ENCODE measurements at regions not wholly inside any gene's neighbourhood (a gene's known extent, or its start where the extent isn't known, plus 50 kb on each side); places are given as distances from the start of the nearest gene placed in this dataset.

DNA sequence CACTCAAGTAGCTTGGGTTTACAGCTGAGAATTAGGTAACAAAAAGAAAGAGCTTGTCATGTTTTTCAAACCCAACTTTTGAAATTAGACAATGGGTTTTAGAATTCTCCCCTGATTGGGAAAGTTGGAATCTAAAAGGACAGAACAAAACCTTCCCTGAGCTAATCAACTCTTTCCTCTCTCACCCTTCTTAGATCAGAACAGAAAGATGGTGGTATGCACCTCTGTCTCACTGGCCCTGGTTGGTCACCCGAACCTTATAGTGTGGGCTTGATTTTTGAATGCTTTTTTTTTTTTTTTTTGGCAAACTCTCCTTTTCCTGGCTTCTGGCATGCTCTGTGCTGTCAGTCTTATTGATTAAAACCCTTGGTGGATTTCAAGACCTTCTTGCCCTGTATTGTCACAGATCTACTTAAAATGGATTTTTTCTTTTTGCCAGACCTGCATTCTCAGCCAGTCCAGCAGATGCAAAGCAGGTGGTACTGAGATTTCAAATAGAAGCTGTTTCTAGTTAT lies 251.1 kb upstream of the RMST start:
- H3K9ac ChIP-seq (ENCODE audit: low read length) = no peak overlapping the region
- H3K36me3 ChIP-seq (ENCODE audit: control insufficient read depth, insufficient read depth, low read length) = no peaks in the 10 kb centered on the region
- H3K9me3 ChIP-seq (ENCODE audit: control insufficient read depth, insufficient read depth, low read depth, low read length) = no peaks in the 10 kb centered on the region
- H3K27me3 ChIP-seq (ENCODE audit: control insufficient read depth, insufficient read depth, low read length) = no peaks in the 10 kb centered on the region
- no peaks in the 10 kb centered on the region for H3K4me1 ChIP-seq (ENCODE audit: control insufficient read depth, insufficient read depth, low read length)
- H3K4me3 ChIP-seq (ENCODE audit: low read depth, low read length) = no peak overlapping the region
- H3K27ac ChIP-seq (ENCODE audit: low read depth, low read length) = no peak overlapping the region

DNA sequence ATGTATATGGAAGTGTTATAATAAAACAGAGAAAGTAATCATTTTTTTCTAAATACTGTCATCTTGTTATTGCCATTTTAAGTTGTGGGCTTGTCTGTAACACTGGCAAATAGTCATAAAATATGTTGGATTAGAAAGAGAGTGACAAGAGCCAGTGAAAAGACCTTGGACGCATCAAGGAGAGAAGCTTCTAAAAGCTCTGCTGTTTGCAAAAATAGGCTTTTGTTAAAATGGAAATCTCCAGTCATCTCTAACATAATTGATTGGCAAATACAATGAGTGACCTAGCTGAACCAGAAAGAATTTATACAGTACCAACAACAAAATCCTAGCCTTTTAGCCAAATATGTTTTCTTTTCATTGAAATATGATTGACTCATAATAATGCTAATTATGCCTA lies 245.8 kb upstream of the RMST start:
- Histone ChIP-seq H3K9me3 (ENCODE audit: control insufficient read depth, insufficient read depth, low read depth, low read length) (no peaks in the 10 kb centered on the region), H3K27me3 (ENCODE audit: control insufficient read depth, insufficient read depth, low read length) (no peaks in the 10 kb centered on the region), H3K9ac (ENCODE audit: low read length) (no peak overlapping the region), H3K36me3 (ENCODE audit: control insufficient read depth, insufficient read depth, low read length) (no peaks in the 10 kb centered on the region), H3K4me3 (ENCODE audit: low read depth, low read length) (no peak overlapping the region), H3K27ac (ENCODE audit: low read depth, low read length) (no peak overlapping the region), H3K4me1 (ENCODE audit: control insufficient read depth, insufficient read depth, low read length) (peaks cover 5% of the 10 kb centered on the region; the same call in 1 of the 2 replicates)

DNA sequence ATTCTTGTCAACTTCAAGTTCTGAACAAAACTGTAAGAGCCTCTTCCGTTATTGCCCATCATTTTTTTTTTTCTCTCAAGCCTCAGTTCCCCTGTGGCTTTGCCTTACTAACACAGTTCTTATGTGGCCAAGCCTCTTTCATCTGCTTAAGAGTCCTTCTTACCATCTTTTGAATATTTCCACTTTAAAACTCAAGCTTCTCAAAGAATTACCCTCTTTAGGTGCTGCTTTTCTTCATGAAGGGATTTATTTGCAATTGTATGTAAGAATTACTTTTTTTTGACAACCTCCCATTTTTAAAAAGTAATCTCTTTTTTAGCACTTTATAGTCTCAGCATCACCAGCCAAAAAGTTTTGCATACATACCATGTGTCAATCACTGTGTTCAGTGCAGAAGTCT lies 240.2 kb upstream of the RMST start:
- H3K9ac ChIP-seq (ENCODE audit: low read length) = no peak overlapping the region
- H3K36me3 ChIP-seq (ENCODE audit: control insufficient read depth, insufficient read depth, low read length) = no peaks in the 10 kb centered on the region
- no peak overlapping the region for H3K27ac ChIP-seq (ENCODE audit: low read depth, low read length)
- no peaks in the 10 kb centered on the region for H3K27me3 ChIP-seq (ENCODE audit: control insufficient read depth, insufficient read depth, low read length)
- H3K4me1 ChIP-seq (ENCODE audit: control insufficient read depth, insufficient read depth, low read length) = no peaks in the 10 kb centered on the region
- H3K4me3 ChIP-seq (ENCODE audit: low read depth, low read length) = no peak overlapping the region
- no peaks in the 10 kb centered on the region for H3K9me3 ChIP-seq (ENCODE audit: control insufficient read depth, insufficient read depth, low read depth, low read length)

DNA sequence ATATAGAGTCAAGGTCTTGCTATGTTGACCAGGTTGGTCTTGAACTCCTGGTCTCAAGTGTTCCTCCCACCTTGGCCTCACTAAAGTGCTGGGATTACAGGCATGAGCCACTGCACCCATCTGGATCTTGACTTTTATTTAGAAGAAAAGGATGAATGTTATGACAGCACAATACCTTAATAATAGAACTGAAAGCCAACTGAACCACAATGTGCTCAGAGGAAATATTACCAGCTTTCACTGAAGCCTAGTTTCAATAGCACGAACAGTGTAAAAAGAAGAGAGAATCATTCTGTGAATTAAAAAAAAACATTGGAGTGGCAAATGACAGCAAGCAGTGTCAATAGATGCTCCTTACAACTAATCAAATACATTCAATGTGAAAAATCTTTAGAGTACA lies 239.2 kb upstream of the RMST start:
- H3K36me3 ChIP-seq (ENCODE audit: control insufficient read depth, insufficient read depth, low read length) = no peaks in the 10 kb centered on the region
- H3K27ac ChIP-seq (ENCODE audit: low read depth, low read length) = no peak overlapping the region
- H3K9ac ChIP-seq (ENCODE audit: low read length) = no peak overlapping the region
- no peak overlapping the region for H3K4me3 ChIP-seq (ENCODE audit: low read depth, low read length)
- no peaks in the 10 kb centered on the region for H3K27me3 ChIP-seq (ENCODE audit: control insufficient read depth, insufficient read depth, low read length)
- no peaks in the 10 kb centered on the region for H3K4me1 ChIP-seq (ENCODE audit: control insufficient read depth, insufficient read depth, low read length)
- H3K9me3 ChIP-seq (ENCODE audit: control insufficient read depth, insufficient read depth, low read depth, low read length) = no peaks in the 10 kb centered on the region

DNA sequence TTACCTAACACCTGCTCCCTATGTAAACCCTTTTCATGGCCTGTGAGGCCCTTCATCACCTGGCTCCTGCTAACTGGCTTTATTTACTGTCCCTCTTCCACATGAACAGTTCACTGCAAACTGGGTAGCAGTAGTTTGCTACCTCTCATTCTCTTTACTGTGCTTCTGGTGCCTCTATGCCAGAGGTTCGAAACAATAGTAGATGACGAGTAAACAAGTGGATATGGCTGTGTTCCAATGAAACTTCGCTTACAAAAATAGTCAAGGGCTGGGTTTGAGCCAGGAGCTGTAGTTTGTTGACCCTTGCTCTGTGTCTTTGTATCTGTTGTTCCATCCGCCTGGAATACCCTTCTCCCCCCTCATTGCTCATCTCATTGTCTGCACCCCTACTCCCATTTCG lies 233.6 kb upstream of the RMST start:
- 0 out of 2 replicates have a peak, but pooled peaks cover 3% of the 10 kb centered on the region for H3K9me3 ChIP-seq (ENCODE audit: control insufficient read depth, insufficient read depth, low read depth, low read length)
- H3K36me3 ChIP-seq (ENCODE audit: control insufficient read depth, insufficient read depth, low read length) = no peaks in the 10 kb centered on the region
- H3K27ac ChIP-seq (ENCODE audit: low read depth, low read length) = no peak overlapping the region
- H3K27me3 ChIP-seq (ENCODE audit: control insufficient read depth, insufficient read depth, low read length) = no peaks in the 10 kb centered on the region
- H3K9ac ChIP-seq (ENCODE audit: low read length) = no peak overlapping the region
- no peaks in the 10 kb centered on the region for H3K4me1 ChIP-seq (ENCODE audit: control insufficient read depth, insufficient read depth, low read length)
- H3K4me3 ChIP-seq (ENCODE audit: low read depth, low read length) = no peak overlapping the region

DNA sequence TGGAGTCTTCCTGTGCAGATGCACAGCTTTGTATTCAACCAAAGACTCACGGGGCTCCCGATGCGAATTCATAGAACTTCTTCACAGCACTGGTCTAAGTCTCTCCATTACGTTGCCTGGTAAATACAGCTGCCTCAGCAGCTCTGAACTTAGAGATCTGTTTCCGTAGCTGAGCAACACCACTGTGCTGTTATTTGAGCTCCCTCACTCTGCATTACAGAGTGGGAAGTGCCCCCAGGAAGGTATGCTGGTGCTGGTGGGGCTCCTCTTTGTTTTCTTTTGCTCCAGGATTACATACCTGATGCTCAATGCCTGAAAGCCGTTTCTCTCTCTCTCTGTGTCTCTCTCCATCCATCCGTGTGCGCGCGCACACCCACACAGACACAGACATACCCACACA lies 227.5 kb upstream of the RMST start:
- H3K9ac ChIP-seq (ENCODE audit: low read length) = no peak overlapping the region
- H3K4me3 ChIP-seq (ENCODE audit: low read depth, low read length) = no peak overlapping the region
- H3K4me1 ChIP-seq (ENCODE audit: control insufficient read depth, insufficient read depth, low read length) = no peaks in the 10 kb centered on the region
- no peaks in the 10 kb centered on the region for H3K27me3 ChIP-seq (ENCODE audit: control insufficient read depth, insufficient read depth, low read length)
- no peak overlapping the region for H3K27ac ChIP-seq (ENCODE audit: low read depth, low read length)
- H3K36me3 ChIP-seq (ENCODE audit: control insufficient read depth, insufficient read depth, low read length) = no peaks in the 10 kb centered on the region
- peaks cover 7% of the 10 kb centered on the region for H3K9me3 ChIP-seq (ENCODE audit: control insufficient read depth, insufficient read depth, low read depth, low read length)

DNA sequence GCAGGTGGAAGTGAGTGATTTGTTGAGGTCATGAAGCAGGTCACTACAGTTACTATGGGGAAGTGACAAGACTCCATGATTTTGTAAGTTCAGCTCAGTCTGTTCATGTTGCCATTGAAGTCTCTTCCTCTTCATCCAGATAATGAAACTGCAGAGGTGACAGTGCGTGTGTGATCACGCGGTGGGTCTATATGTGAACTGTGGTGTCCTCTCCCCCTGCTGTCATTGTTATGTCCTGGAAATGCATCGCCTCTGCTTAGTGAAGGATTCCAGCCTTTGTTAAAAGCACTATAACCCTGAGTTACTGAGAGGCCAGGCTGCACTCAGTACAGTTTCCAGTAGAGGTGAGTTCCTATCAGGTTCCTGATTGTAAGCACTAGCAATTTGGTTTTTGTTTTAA lies 216.2 kb upstream of the RMST start:
- Histone ChIP-seq H3K27ac (ENCODE audit: low read depth, low read length) (no peak overlapping the region), H3K36me3 (ENCODE audit: control insufficient read depth, insufficient read depth, low read length) (no peaks in the 10 kb centered on the region), H3K9ac (ENCODE audit: low read length) (no peak overlapping the region), H3K4me1 (ENCODE audit: control insufficient read depth, insufficient read depth, low read length) (peaks cover 8% of the 10 kb centered on the region; the same call in 1 of the 2 replicates), H3K27me3 (ENCODE audit: control insufficient read depth, insufficient read depth, low read length) (no peaks in the 10 kb centered on the region), H3K9me3 (ENCODE audit: control insufficient read depth, insufficient read depth, low read depth, low read length) (no peaks in the 10 kb centered on the region), H3K4me3 (ENCODE audit: low read depth, low read length) (no peak overlapping the region)

DNA sequence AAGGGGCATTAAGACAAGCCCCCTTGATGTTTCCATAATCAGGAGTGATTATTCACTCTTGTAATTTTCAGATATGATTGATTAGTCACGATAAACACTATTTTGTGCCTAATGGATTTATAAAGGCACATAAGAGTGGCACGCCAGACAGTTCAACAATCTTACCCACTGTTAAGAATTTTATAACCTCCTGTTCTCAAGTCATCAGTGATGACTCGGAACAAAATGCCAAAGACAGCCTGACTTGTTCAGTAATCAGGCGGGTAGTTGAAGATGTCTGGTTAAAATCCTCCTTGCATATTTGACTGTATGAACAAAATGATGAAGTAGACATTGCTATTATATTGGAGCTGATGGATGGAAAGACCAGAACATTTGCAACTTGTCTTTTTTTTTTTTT lies 212.1 kb upstream of the RMST start:
- no peaks in the 10 kb centered on the region for H3K9me3 ChIP-seq (ENCODE audit: control insufficient read depth, insufficient read depth, low read depth, low read length)
- H3K27ac ChIP-seq (ENCODE audit: low read depth, low read length) = no peak overlapping the region
- H3K27me3 ChIP-seq (ENCODE audit: control insufficient read depth, insufficient read depth, low read length) = no peaks in the 10 kb centered on the region
- H3K4me3 ChIP-seq (ENCODE audit: low read depth, low read length) = no peak overlapping the region
- H3K9ac ChIP-seq (ENCODE audit: low read length) = no peak overlapping the region
- H3K36me3 ChIP-seq (ENCODE audit: control insufficient read depth, insufficient read depth, low read length) = no peaks in the 10 kb centered on the region
- peaks cover 7% of the 10 kb centered on the region for H3K4me1 ChIP-seq (ENCODE audit: control insufficient read depth, insufficient read depth, low read length)

DNA sequence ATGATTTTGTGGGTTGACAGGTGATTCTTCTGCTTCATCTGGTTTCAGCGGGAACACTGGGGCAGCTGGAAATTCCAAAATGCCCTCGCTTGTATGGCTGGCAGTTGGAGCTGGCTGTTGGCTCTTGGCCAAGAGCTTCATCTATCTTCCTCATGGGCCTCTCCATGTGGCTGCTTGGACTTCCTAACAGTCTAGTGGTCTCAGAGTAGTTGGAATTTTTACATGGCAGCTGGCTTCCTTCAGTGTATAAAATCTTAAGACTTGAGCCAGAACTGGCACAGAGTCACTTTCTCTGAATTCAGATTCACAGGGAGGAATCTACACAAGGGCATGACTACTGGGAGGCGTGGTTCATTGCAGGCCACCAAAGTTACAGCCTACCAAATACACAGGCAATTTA lies 204.9 kb upstream of the RMST start:
- Histone ChIP-seq H3K4me3 (ENCODE audit: low read depth, low read length) (no peak overlapping the region), H3K36me3 (ENCODE audit: control insufficient read depth, insufficient read depth, low read length) (no peaks in the 10 kb centered on the region), H3K27me3 (ENCODE audit: control insufficient read depth, insufficient read depth, low read length) (no peaks in the 10 kb centered on the region), H3K9ac (ENCODE audit: low read length) (no peak overlapping the region), H3K4me1 (ENCODE audit: control insufficient read depth, insufficient read depth, low read length) (no peaks in the 10 kb centered on the region; the same call in 1 of the 2 replicates), H3K27ac (ENCODE audit: low read depth, low read length) (no peak overlapping the region), H3K9me3 (ENCODE audit: control insufficient read depth, insufficient read depth, low read depth, low read length) (no peaks in the 10 kb centered on the region)

DNA sequence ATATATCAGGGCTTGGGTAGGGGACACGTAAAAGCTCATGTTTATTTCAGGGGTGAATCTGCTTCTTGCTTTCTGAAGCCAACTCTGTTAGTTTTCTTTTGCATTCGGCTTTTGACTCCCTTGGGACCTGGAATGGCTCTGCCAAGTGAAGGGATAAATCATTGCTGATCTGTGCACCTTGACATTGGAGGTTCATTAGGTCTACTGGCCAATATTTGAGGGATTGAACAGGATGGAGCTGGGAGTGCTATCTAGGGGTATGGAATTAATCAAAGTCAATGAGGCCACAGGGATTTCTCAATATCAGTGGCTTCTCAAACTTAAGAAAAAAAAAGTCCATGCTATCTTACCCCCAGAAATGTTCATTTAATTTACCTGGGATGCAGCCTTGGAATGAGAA lies 203.5 kb upstream of the RMST start:
- no peak overlapping the region for H3K27ac ChIP-seq (ENCODE audit: low read depth, low read length)
- no peaks in the 10 kb centered on the region for H3K27me3 ChIP-seq (ENCODE audit: control insufficient read depth, insufficient read depth, low read length)
- no peaks in the 10 kb centered on the region for H3K4me1 ChIP-seq (ENCODE audit: control insufficient read depth, insufficient read depth, low read length)
- H3K9ac ChIP-seq (ENCODE audit: low read length) = no peak overlapping the region
- no peaks in the 10 kb centered on the region for H3K9me3 ChIP-seq (ENCODE audit: control insufficient read depth, insufficient read depth, low read depth, low read length)
- no peaks in the 10 kb centered on the region for H3K36me3 ChIP-seq (ENCODE audit: control insufficient read depth, insufficient read depth, low read length)
- H3K4me3 ChIP-seq (ENCODE audit: low read depth, low read length) = no peak overlapping the region

DNA sequence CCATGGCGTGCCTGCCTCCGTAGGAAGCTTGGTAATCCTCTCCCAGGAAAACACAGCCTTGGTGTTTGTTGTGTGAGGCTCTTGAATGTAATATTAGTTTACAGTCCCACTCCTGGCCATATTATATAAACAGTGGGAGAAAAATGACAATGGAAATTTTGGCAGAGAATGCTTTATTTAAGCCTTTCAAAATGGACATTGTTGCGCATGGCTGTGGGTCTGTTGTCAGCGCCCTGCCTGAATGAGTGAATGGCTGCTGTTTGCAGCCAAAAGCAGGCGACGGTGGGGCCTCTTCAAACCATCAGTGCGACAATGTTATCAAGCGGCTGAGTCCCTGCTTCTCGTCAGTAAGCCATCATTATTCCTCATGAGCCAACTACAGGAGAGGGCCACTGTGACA lies 201.8 kb upstream of the RMST start:
- H3K27ac ChIP-seq (ENCODE audit: low read depth, low read length) = no peak overlapping the region
- H3K9me3 ChIP-seq (ENCODE audit: control insufficient read depth, insufficient read depth, low read depth, low read length) = no peaks in the 10 kb centered on the region
- H3K9ac ChIP-seq (ENCODE audit: low read length) = no peak overlapping the region
- H3K36me3 ChIP-seq (ENCODE audit: control insufficient read depth, insufficient read depth, low read length) = no peaks in the 10 kb centered on the region
- no peaks in the 10 kb centered on the region for H3K4me1 ChIP-seq (ENCODE audit: control insufficient read depth, insufficient read depth, low read length)
- H3K4me3 ChIP-seq (ENCODE audit: low read depth, low read length) = no peak overlapping the region
- H3K27me3 ChIP-seq (ENCODE audit: control insufficient read depth, insufficient read depth, low read length) = no peaks in the 10 kb centered on the region

DNA sequence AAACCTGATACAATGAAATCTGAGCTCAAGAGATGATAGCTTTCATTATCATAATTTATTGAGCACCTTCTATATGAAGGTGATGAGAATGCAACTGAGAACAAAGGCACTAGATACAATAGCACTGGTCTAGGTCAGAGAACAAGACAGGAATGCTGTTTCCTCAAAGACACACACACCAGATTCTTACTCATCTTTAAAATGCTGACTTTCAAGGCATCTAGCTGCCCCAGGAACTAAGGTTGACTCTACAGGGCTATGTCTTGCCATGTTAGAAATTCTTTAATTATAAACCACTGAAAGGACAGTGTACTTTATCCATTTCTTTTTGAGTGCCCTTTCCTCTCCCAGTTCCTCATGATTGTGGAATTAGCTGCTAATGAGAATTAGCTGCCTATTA lies 195.4 kb upstream of the RMST start:
- Histone ChIP-seq H3K27ac (ENCODE audit: low read depth, low read length) (no peak overlapping the region), H3K4me1 (ENCODE audit: control insufficient read depth, insufficient read depth, low read length) (peaks cover 9% of the 10 kb centered on the region; the same call in 1 of the 2 replicates), H3K36me3 (ENCODE audit: control insufficient read depth, insufficient read depth, low read length) (no peaks in the 10 kb centered on the region), H3K9me3 (ENCODE audit: control insufficient read depth, insufficient read depth, low read depth, low read length) (peaks cover 6% of the 10 kb centered on the region; the same call in 1 of the 2 replicates), H3K9ac (ENCODE audit: low read length) (no peak overlapping the region), H3K27me3 (ENCODE audit: control insufficient read depth, insufficient read depth, low read length) (no peaks in the 10 kb centered on the region), H3K4me3 (ENCODE audit: low read depth, low read length) (no peak overlapping the region)

All from HUES6 (cell line).